ENCODE measurements at regions not wholly inside any gene's neighbourhood (a gene's known extent, or its start where the extent isn't known, plus 50 kb on each side); places are given as distances from the start of the nearest gene placed in this dataset.
"Not testable (repeated sequence)": the region's sequence is repeated elsewhere in the genome, so short reads cannot be mapped to it uniquely, and the experiment has no call there.

GRCh38 chr12:83659321-83659720 lies 972.6 kb downstream of the TMTC2 start:
- DNase-seq = no peak

- no peak for DNase-seq
Observed at GRCh38 chr12:83656004-83656403, 969.3 kb downstream of the TMTC2 start.

GRCh38 chr12:83642205-83642604 lies 955.5 kb downstream of the TMTC2 start:
- no peak for DNase-seq

GRCh38 chr12:83641789-83642188 lies 955.1 kb downstream of the TMTC2 start:
- no peak for DNase-seq

- DNase-seq = no peak
Observed at GRCh38 chr12:83634726-83635267, 948.1 kb downstream of the TMTC2 start.

- DNase-seq = no peak
Observed at GRCh38 chr12:83630526-83630925, 943.8 kb downstream of the TMTC2 start.

DNA sequence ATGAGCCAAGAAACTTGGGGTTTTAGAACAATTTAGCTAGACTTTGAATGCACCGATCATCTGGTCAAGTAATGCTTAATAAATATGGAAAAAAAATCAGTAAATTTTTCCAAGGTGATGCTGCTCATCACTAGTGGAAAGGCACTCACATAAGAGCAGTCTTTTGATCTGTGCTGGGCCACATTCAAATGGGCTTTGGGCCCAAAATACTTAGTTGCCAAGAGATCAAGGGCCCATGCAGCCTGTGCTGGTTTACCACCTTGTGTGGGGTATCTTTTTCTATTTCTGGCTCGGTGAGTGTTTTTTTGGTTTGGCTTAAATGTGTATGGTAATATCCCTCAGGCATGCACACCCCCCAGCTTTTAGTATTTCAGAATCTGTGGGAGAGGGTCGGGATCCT lies 943.2 kb downstream of the TMTC2 start:
- DNase-seq = no peak

DNA sequence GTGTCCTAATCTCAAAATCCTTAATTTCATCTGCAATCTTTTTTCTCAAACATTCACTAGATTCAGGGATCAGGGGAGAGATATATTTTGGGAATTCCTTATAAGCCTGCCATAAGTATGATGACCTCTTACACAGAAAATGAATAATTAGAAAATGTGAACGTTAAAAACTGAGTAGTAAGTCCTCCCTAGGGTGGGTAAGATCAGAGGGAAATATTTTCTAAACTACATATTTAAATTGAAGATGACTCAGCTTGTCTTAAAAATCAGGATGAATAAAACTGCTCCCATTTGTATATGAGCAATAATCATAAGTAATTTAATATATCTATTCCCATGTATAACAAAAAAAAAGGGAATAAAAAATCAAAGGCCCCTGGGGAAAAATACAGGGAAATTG lies 935.5 kb downstream of the TMTC2 start:
- DNase-seq = no peak

DNA sequence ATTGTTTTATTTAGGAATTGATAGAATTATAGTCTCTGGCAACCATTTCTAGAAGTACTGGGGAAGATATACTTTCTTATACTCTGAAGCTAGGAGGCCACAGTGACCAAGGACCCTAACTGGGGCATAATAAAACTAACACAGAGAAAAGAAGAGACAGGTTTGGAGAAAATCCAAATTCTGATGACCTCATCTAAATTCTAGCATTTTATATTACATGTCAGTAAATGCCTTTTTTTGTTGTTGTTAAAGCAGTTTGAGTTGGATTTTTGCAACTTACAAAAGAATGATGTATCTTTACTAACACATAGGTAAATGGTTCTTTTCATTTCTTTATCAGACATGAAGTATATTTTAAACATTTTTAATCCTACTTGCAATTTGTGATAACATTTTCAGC lies 933.3 kb downstream of the TMTC2 start:
- no peak for DNase-seq

DNA sequence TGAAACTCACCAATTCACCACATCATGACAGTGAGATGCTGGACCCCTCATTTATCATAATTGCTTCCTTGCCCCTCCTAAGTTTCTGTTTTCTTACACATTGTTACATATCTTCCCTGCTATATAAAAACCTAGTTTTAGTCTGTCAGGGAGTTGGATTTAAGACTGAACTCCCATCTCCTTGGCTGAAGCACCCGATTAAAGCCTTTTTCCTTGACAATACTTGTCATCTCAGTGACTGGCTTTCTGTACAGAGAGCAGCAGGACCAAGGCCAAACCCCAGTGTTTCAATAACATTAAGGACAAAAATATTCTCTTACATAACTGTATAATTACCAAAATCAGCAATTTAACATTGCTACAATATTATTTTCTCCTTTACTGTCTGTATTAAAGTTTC lies 928.4 kb downstream of the TMTC2 start:
- no peak for DNase-seq

DNA sequence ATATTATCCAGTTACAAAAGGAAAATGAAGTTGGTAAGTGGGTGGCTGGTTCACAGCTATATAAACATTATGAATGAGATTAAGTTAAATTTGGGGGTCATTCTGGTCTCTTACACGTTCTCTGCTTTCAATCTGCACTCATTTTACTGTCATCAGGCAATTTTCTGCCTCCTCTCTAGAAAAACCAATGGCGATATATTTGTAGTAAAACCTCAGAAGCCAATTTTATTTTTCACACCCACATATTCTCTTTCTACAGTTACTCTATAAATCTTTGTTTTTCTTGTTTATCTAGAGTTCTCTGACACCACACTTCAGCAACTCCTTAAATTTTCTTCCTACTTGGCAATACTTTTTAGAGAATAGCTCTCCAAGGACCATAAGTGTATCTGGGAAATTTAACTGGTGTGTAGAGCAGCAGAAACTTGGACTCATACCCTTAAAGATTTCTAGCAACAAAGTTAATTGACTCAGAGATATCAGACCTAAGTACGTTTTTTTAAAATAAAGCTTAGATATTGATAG lies 926.9 kb downstream of the TMTC2 start:
- no peak for DNase-seq

- DNase-seq = no peak
Observed at GRCh38 chr12:83603106-83603505, 916.4 kb downstream of the TMTC2 start.

DNA sequence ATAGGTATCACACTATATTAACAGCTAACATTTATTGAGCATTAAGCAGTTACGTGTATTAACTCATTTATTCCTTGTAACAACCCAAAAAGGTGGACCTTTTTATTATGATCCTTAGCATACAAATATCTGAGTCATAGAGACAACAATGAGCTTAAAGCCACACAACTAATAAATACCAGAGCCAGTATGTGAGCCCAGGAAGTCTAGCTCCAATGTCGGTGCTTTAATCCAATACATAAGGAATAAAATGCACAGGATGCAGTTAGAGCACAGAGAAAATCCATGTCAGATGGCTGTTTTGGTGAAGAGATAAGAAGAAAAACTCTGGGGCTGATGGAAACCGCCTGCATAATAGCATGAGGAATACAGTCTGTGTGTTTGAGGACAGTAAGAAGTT lies 888.6 kb downstream of the TMTC2 start:
- DNase-seq = no peak

GRCh38 chr12:83574142-83574541 lies 887.4 kb downstream of the TMTC2 start:
- DNase-seq = no peak

DNA sequence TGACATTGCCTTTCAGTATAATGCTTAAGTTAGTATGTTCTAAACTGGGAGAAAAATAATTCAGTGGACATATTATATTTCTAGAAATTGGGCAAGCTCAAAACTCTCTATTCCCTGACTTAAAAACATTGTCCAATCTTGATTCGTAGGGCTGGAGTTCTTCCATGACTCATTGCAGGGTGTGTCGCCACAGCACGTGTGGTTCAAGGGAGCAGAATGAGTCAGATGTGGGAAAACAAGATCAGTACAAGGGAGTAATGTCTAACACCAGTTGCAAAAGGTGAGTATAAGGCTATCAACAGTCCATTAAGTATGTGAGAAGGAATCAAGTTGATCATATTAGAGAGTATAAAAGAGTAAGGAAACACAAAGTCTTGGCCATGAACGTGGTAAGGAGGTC lies 887.0 kb downstream of the TMTC2 start:
- no peak for DNase-seq

DNA sequence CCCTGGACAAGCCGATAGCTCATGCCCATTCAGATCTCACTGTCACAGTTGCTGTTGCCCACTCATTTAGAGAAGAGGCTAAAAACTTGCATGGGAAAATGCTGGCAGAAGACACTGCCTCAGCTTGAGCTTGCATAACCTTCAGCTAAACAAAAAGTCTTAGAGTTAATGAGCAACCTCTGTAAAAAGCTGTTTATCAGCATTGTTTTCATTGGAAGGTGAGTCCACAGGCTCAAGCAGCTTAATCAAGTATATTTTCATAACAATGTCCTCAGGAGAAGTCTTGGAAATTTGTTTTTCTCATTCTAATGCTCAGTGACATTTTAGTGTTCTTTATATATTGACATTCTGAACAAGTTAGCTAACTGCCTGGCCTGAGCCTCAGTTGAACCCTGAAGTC lies 872.9 kb downstream of the TMTC2 start:
- DNase-seq = no peak

- DNase-seq = not testable (repeated sequence)
Observed at GRCh38 chr12:83556040-83556439, 869.3 kb downstream of the TMTC2 start.

DNA sequence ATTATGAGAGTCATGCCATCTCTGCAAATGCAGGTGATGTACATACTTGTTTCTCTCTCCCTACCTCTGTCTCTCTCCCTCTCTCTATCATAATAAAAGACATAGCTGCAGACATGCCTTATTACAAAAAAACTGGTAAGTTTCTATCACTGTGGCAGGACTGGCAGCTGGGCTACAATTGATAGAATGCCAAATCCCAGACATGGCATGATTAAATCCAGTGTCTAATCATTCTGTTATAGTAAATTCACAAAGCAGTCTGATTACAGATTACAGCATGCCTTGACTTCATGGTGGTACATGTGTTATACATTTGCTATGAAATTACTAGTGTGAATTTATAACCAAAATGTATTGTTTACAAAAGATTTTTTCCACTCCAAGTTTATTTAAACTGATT lies 854.7 kb downstream of the TMTC2 start:
- no peak for DNase-seq

DNA sequence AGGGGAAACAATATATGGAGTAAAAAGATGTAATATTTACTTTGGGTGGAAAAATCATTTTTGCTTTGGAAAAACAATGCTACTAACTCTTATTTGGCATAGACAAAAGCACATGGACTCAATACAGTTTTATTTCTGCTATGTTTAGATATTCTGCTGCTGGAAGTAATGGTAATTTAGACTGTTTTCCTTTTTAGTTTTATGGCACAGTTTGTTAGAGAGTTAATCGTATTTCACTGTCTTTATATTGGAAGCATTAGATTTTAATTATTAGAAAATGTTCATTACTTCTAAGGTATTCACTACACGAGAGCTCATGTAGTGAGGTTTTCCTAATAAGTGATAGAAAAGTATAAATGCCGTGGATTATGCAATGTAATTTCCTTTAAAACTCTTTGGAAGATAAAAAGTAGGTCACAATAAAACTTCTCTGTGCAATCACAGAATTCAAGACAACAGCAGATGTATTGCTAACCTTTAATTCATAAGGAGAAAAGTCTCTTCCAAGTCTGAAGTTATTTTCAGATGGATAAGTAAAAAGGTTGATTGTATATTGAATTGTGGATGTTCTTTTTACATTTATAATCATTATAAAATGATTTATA lies 851.8 kb downstream of the TMTC2 start:
- DNase-seq = no peak

DNA sequence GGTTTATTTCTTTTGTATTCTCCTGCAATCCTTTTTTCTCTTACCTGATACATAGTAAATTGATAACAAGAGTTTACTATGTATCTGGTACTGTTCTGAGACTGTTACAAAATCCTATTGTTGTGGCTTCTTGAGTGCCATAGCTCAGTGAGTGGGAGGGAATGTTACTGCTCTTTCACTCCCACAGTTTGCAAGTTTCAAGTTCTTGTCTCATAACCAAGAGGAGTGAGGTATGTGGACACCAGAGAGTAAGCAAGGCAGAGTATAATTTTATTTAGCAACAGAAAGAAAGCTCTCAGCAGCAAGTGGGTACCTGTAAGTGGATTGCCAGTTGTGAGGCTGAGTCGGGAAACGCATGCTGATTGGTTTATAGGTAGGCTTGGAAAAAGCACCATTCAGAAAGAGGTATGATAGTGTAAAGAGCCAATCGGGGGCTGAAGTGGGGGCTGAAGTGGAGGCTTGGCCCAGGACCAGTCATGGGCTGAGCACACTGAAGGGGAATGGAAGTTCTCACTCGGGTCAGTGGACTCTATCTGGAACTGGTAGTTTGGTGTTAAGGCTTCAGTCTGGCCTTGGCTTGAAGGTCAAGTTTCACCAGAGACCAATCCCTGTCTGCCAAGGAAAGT lies 850.8 kb downstream of the TMTC2 start:
- no peak for DNase-seq

GRCh38 chr12:83536496-83536895 lies 849.8 kb downstream of the TMTC2 start:
- no peak for DNase-seq

- DNase-seq = no peak
Observed at GRCh38 chr12:83528571-83528970, 841.9 kb downstream of the TMTC2 start.

DNA sequence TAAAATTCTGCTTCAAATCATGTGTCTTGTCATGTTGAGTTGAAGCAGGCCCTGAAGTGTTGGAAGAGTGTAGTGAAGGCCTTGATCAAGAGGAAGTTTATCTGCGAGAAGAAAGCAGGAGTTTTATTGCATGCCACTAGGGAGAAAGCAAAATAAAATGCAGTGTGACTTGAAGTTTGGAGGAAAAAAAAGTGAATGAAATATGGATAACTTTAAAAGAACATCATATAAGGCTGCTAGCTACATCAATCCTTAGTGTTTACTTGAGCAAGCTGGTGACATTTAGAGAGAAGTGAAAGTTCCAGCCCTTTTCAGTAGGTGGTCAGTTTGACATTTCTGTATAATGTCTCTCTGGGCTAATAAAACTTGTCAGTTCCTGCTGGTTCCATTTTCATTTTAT lies 841.1 kb downstream of the TMTC2 start:
- no peak for DNase-seq

GRCh38 chr12:83515306-83516026 lies 828.8 kb downstream of the TMTC2 start:
- no peak for DNase-seq

Measured in NCI-H1105 treated with DMSO at 0.1 percent for 48 hours (cell line).